HCT116 (cell line): ENCODE measurements at regions not wholly inside any gene's neighbourhood (a gene's known extent, or its start where the extent isn't known, plus 50 kb on each side); places are given as distances from the start of the nearest gene placed in this dataset.

Source experiments
- ATAC-seq: fragments of 200-7000 bp; cut with Tn5 transposase; 2 replicates; pipeline ENCODE4 v1.9.1; 2020; ENCODE audit warnings: mild to moderate bottlenecking, moderate library complexity
- BruUV-seq: library from RNA; stranded (reverse); fragments of 400-500 nt; replicated peaks from 2 replicates; lab custom pipeline; 2021; lab: Mats Ljungman, UMichigan
- CTCF ChIA-PET: fragments of 300-600 bp; sonication (Branson Sonifier 250); formaldehyde crosslinking; loops from one replicate; lab custom pipeline; 2021; ENCODE audit warnings: antibody characterized with exemption; lab: Charles Lee
- POLR2A ChIA-PET: fragments of 300-600, 350-600 bp; sonication (Branson Sonifier 250); formaldehyde crosslinking; loops from one replicate; lab custom pipeline; 2021; ENCODE audit warnings: antibody characterized with exemption; lab: Charles Lee
- RAD21 ChIA-PET, 2 experiments: fragments of 300-600 bp; sonication (Branson Sonifier 250); formaldehyde crosslinking; loops; one replicate each; lab custom pipeline; 2023; ENCODE audit warnings: low total read pairs in 2 of 2; ENCODE audit not compliant: uncharacterized antibody in 2 of 2, unreplicated experiment in 2 of 2, low non-redundant PET in 1 of 2; lab: Charles Lee
- DNase-seq: peaks from one replicate; pipeline ENCODE4 v3.0.0-alpha.2; 2010; ENCODE audit warnings: low read depth, low spot score
- H2AFZ ChIP-seq: fragments of 200-600 bp; shearing (Covaris generic), sonication (generic); 2 replicates; pipeline ENCODE4 v1.6.1; 2017; ENCODE audit warnings: low read depth, mixed run types, mixed read lengths, antibody characterized with exemption, low read length; ENCODE audit not compliant: poor library complexity, severe bottlenecking
- H3K27ac ChIP-seq: 2 replicates; pipeline ENCODE4 v1.5.1; 2012; ENCODE audit warnings: low read depth, low read length
- H3K27me3 ChIP-seq: fragments of 200-600 bp; sonication (generic); 2 replicates; pipeline ENCODE4 v1.6.1; 2016; ENCODE audit warnings: mixed run types, low read length, mixed read lengths; ENCODE audit not compliant: insufficient read depth
- H3K36me3 ChIP-seq, 2 experiments: fragments of 200-500 bp in 1 of 2; fragments of 200-600 bp in 1 of 2; sonication (Bioruptor generic) in 1 of 2; sonication (generic) in 1 of 2; 2 replicates each; pipeline versions ENCODE4 v1.5.1 to v1.6.1; 2014 to 2016; ENCODE audit warnings: low read length in 2 of 2, inconsistent platforms in 1 of 2, mixed read lengths in 1 of 2, mixed run types in 1 of 2; ENCODE audit not compliant: insufficient read depth in 2 of 2, control insufficient read depth in 1 of 2
- H3K4me1 ChIP-seq, 2 experiments: fragments of 200-600 bp in 1 of 2; sonication (generic) in 1 of 2; 2 replicates each; pipeline versions ENCODE4 v1.5.1 to v1.6.1; 2012 to 2017; ENCODE audit warnings: low read length in 2 of 2, inconsistent platforms in 1 of 2, mild to moderate bottlenecking in 1 of 2, mixed read lengths in 1 of 2, mixed run types in 1 of 2, moderate library complexity in 1 of 2; ENCODE audit not compliant: insufficient read depth in 2 of 2, control insufficient read depth in 1 of 2
- H3K4me2 ChIP-seq: fragments of 200-600 bp; sonication (generic); 2 replicates; pipeline ENCODE4 v1.6.1; 2017; ENCODE audit warnings: mixed run types, low read length, mixed read lengths
- H3K4me3 ChIP-seq, 2 experiments: fragments of 200-600 bp in 1 of 2; sonication (generic) in 1 of 2; replicated peaks in 1 of 2; 2 replicates each; pipeline ENCODE4 v1.5.1; 2011 to 2016; ENCODE audit warnings: low read length in 2 of 2, control low read depth in 1 of 2, low read depth in 1 of 2, mild to moderate bottlenecking in 1 of 2, mixed read lengths in 1 of 2, mixed run types in 1 of 2
- H3K79me2 ChIP-seq: fragments of 200-600 bp; sonication (generic); 2 replicates; pipeline ENCODE4 v1.6.1; 2017; ENCODE audit warnings: mild to moderate bottlenecking, mixed run types, low read length, moderate library complexity, mixed read lengths; ENCODE audit not compliant: insufficient read depth
- H3K9ac ChIP-seq: fragments of 200-600 bp; sonication (generic); 2 replicates; pipeline ENCODE4 v1.6.1; 2016; ENCODE audit warnings: low read length, mixed read lengths
- H3K9me2 ChIP-seq: fragments of 200-600 bp; sonication (generic), shearing (Covaris generic); 2 replicates; pipeline ENCODE4 v1.6.1; 2017; ENCODE audit warnings: mixed run types, mild to moderate bottlenecking, moderate library complexity; ENCODE audit not compliant: insufficient read depth
- H3K9me3 ChIP-seq, 2 experiments: fragments of 200-500 bp in 1 of 2; fragments of 200-600 bp in 1 of 2; sonication (Bioruptor generic) in 1 of 2; sonication (generic) in 1 of 2; 2 replicates each; pipeline ENCODE4 v1.6.1; 2014 to 2017; ENCODE audit warnings: low read length in 2 of 2, mixed read lengths in 2 of 2, inconsistent platforms in 1 of 2, low read depth in 1 of 2, mild to moderate bottlenecking in 1 of 2, mixed run types in 1 of 2, moderate library complexity in 1 of 2; ENCODE audit not compliant: control insufficient read depth in 1 of 2, insufficient read depth in 1 of 2
- H4K20me1 ChIP-seq: fragments of 200-600 bp; sonication (generic), shearing (Covaris generic); 2 replicates; pipeline ENCODE4 v1.6.1; 2017; ENCODE audit warnings: mixed run types, mild to moderate bottlenecking, moderate library complexity; ENCODE audit not compliant: insufficient read depth
- CBX3 ChIP-seq: IDR thresholded peaks from 2 replicates; pipeline ENCODE4 v1.6.1; 2012; ENCODE audit warnings: low read depth
- CEBPB ChIP-seq: IDR thresholded peaks from 2 replicates; pipeline ENCODE4 v1.6.1; 2012; ENCODE audit warnings: low read depth
- EGR1 ChIP-seq: IDR thresholded peaks from 2 replicates; pipeline ENCODE4 v1.6.1; 2012; ENCODE audit warnings: low read depth
- EZH2 ChIP-seq: fragments of 200-600 bp; sonication (generic); IDR thresholded peaks from 2 replicates; pipeline ENCODE4 v1.6.1; 2017; ENCODE audit warnings: antibody characterized with exemption, mixed run types
- EZH2phosphoT487 ChIP-seq: fragments of 200-600 bp; IDR thresholded peaks from 2 replicates; pipeline ENCODE4 v1.6.1; 2018; ENCODE audit warnings: antibody characterized with exemption, borderline replicate concordance
- JUND ChIP-seq: IDR thresholded peaks from 2 replicates; pipeline ENCODE4 v1.6.1; 2012
- POLR2AphosphoS5 ChIP-seq: IDR thresholded peaks from 2 replicates; pipeline ENCODE4 v1.6.1; 2011; ENCODE audit warnings: mild to moderate bottlenecking, low read depth, low read length, moderate library complexity
- SIN3A ChIP-seq: IDR thresholded peaks from 2 replicates; pipeline ENCODE4 v1.6.1; 2012; ENCODE audit warnings: low read depth
- TCF7L2 ChIP-seq: IDR thresholded peaks from 2 replicates; pipeline ENCODE4 v1.7.0; 2011; ENCODE audit warnings: borderline replicate concordance, inconsistent platforms; ENCODE audit not compliant: insufficient read depth, insufficient read length; ENCODE audit errors: extremely low read depth
- YY1 ChIP-seq: IDR thresholded peaks from 2 replicates; pipeline ENCODE4 v1.6.1; 2011; ENCODE audit warnings: low read length, low read depth, moderate library complexity, mild to moderate bottlenecking; ENCODE audit not compliant: insufficient replicate concordance; ENCODE audit errors: extremely low read depth
- ZNF274 ChIP-seq: fragments of 200-500 bp; sonication (Bioruptor generic); IDR thresholded peaks from 2 replicates; pipeline ENCODE4 v1.6.1; 2014; ENCODE audit warnings: mild to moderate bottlenecking, low read depth, low read length, inconsistent platforms
- intact Hi-C: fragments of 100-400 bp; cut with micrococcal nuclease; formaldehyde crosslinking; loops from 2 replicates; pipeline ENCODE4 v1.10.0; 2022
- TF ChIP-seq, protein P1 (sequence below): IDR thresholded peaks from 2 replicates; pipeline ENCODE4 v1.6.1; 2011; ENCODE audit warnings: mild to moderate bottlenecking, low read length, moderate library complexity; ENCODE audit not compliant: insufficient replicate concordance; ENCODE audit errors: extremely low read depth
- TF ChIP-seq, protein P2 (sequence below): IDR thresholded peaks from 2 replicates; pipeline ENCODE4 v1.6.1; 2012
- TF ChIP-seq, protein P3 (sequence below): IDR thresholded peaks from 2 replicates; pipeline ENCODE4 v1.6.1; 2012
- TF ChIP-seq, protein P4 (sequence below): IDR thresholded peaks from 2 replicates; pipeline ENCODE4 v1.6.1; 2012; ENCODE audit warnings: low read depth

DNA sequence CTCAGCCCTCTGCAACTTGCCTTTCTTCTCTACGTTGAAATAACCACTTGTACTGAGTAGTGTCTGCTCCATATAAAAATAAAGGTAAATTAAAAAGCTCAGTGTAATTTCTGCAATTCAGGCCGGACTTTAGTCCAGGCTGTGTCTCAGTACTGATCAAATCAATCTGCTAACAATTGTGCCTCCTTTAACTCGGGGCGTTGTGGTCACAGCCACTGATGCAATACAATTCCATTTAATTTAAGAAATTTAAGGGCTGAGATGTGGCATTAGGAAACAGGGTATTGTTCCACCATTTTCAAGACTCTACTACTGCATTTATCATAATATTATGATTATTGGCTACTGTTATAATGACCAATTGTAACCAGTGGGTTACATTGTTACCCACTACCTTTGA is 60.0 kb upstream of the NPAS2 start:
- no peak overlapping the region for H2AFZ ChIP-seq
- no peak overlapping the region for H3K4me3 ChIP-seq
- ATAC-seq, result no peak
- H3K79me2 ChIP-seq, result no peaks in the 10 kb centered on the region
- H4K20me1 ChIP-seq, result no peaks in the 10 kb centered on the region
- H3K9me3 ChIP-seq, result no peaks in the 10 kb centered on the region
- H3K27ac ChIP-seq, result no peak overlapping the region
- POLR2A ChIA-PET, result no interaction called here
- RAD21 ChIA-PET, result no interaction called here
- no peak overlapping the region for H3K9ac ChIP-seq
- peaks cover 0 to 18% of the 10 kb centered on the region in 2 experiments; a peak in 2 of 4 replicates for H3K4me1 ChIP-seq
- CTCF ChIA-PET, result no interaction called here
- no peaks in the 10 kb centered on the region for H3K36me3 ChIP-seq
- BruUV-seq, result no TSS peak
- no peak overlapping the region for H3K4me2 ChIP-seq
- DNase-seq, result no peak
- intact Hi-C loops, result no loop called here
- H3K9me2 ChIP-seq, result 0 out of 2 replicates have a peak, but pooled peaks cover 3% of the 10 kb centered on the region
- TF ChIP-seq ZNF274, result no peak
- no peak for TF ChIP-seq TCF7L2
- TF ChIP-seq CBX3, result no peak
- no peak for TF ChIP-seq JUND
- TF ChIP-seq, protein P1, sequence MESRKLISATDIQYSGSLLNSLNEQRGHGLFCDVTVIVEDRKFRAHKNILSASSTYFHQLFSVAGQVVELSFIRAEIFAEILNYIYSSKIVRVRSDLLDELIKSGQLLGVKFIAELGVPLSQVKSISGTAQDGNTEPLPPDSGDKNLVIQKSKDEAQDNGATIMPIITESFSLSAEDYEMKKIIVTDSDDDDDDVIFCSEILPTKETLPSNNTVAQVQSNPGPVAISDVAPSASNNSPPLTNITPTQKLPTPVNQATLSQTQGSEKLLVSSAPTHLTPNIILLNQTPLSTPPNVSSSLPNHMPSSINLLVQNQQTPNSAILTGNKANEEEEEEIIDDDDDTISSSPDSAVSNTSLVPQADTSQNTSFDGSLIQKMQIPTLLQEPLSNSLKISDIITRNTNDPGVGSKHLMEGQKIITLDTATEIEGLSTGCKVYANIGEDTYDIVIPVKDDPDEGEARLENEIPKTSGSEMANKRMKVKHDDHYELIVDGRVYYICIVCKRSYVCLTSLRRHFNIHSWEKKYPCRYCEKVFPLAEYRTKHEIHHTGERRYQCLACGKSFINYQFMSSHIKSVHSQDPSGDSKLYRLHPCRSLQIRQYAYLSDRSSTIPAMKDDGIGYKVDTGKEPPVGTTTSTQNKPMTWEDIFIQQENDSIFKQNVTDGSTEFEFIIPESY, result no peak
- no peak for TF ChIP-seq EZH2
- no peak for TF ChIP-seq CEBPB
- TF ChIP-seq, protein P2, sequence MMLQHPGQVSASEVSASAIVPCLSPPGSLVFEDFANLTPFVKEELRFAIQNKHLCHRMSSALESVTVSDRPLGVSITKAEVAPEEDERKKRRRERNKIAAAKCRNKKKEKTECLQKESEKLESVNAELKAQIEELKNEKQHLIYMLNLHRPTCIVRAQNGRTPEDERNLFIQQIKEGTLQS, result no peak
- TF ChIP-seq EZH2phosphoT487, result no peak
- TF ChIP-seq EGR1, result no peak
- no peak for TF ChIP-seq POLR2AphosphoS5
- TF ChIP-seq, protein P3, sequence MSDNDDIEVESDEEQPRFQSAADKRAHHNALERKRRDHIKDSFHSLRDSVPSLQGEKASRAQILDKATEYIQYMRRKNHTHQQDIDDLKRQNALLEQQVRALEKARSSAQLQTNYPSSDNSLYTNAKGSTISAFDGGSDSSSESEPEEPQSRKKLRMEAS, result no peak
- TF ChIP-seq, protein P4, sequence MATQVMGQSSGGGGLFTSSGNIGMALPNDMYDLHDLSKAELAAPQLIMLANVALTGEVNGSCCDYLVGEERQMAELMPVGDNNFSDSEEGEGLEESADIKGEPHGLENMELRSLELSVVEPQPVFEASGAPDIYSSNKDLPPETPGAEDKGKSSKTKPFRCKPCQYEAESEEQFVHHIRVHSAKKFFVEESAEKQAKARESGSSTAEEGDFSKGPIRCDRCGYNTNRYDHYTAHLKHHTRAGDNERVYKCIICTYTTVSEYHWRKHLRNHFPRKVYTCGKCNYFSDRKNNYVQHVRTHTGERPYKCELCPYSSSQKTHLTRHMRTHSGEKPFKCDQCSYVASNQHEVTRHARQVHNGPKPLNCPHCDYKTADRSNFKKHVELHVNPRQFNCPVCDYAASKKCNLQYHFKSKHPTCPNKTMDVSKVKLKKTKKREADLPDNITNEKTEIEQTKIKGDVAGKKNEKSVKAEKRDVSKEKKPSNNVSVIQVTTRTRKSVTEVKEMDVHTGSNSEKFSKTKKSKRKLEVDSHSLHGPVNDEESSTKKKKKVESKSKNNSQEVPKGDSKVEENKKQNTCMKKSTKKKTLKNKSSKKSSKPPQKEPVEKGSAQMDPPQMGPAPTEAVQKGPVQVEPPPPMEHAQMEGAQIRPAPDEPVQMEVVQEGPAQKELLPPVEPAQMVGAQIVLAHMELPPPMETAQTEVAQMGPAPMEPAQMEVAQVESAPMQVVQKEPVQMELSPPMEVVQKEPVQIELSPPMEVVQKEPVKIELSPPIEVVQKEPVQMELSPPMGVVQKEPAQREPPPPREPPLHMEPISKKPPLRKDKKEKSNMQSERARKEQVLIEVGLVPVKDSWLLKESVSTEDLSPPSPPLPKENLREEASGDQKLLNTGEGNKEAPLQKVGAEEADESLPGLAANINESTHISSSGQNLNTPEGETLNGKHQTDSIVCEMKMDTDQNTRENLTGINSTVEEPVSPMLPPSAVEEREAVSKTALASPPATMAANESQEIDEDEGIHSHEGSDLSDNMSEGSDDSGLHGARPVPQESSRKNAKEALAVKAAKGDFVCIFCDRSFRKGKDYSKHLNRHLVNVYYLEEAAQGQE, result no peak
- no peak for TF ChIP-seq SIN3A
- TF ChIP-seq YY1, result no peak
- H3K27me3 ChIP-seq, result no peaks in the 10 kb centered on the region
